OCI-LY3 (cell line): ENCODE measurements at regions not wholly inside any gene's neighbourhood (a gene's known extent, or its start where the extent isn't known, plus 50 kb on each side); places are given as distances from the start of the nearest gene placed in this dataset.
"Not testable (repeated sequence)": the region's sequence is repeated elsewhere in the genome, so short reads cannot be mapped to it uniquely, and the experiment has no call there.

ENCODE experiments used
- H2AFZ ChIP-seq: fragments of 200-600, 300-600 bp; shearing (Covaris generic); 2 replicates; pipeline ENCODE4 v1.6.0; 2014; ENCODE audit warnings: antibody characterized with exemption, low read depth, low read length
- H3K27ac ChIP-seq: fragments of 200-600, 300-600 bp; sonication (generic); 2 replicates; pipeline ENCODE4 v1.5.1; 2014; ENCODE audit warnings: mild to moderate bottlenecking, low read length, moderate library complexity, mixed read lengths
- H3K27me3 ChIP-seq: fragments of 200-600, 300-600 bp; sonication (generic); 2 replicates; pipeline ENCODE4 v1.6.1; 2014; ENCODE audit warnings: low read depth, low read length, mixed read lengths
- H3K36me3 ChIP-seq: fragments of 200-600, 300-600 bp; sonication (generic); replicated peaks from 2 replicates; pipeline ENCODE3; 2014; ENCODE audit warnings: low read depth, low read length, mixed read lengths
- H3K4me1 ChIP-seq: fragments of 300-600, 200-600 bp; sonication (generic); 2 replicates; pipeline ENCODE4 v1.6.1; 2014; ENCODE audit warnings: low read length, mixed read lengths
- H3K4me2 ChIP-seq: fragments of 200-600, 300-600 bp; sonication (generic); 2 replicates; pipeline ENCODE4 v1.6.1; 2014; ENCODE audit warnings: low read length, mixed read lengths
- H3K4me3 ChIP-seq: fragments of 300-600, 200-600 bp; sonication (generic); 2 replicates; pipeline ENCODE4 v1.5.1; 2014; ENCODE audit warnings: antibody characterized with exemption, mild to moderate bottlenecking, low read length, moderate library complexity
- H3K79me2 ChIP-seq: fragments of 300-600, 200-600 bp; shearing (Covaris generic); 2 replicates; pipeline ENCODE4 v1.6.1; 2014; ENCODE audit warnings: mild to moderate bottlenecking, low read length, mixed read lengths
- H3K9ac ChIP-seq: fragments of 300-600, 200-600 bp; shearing (Covaris generic); 2 replicates; pipeline ENCODE4 v1.6.0; 2014; ENCODE audit warnings: mild to moderate bottlenecking, low read length, moderate library complexity
- H3K9me3 ChIP-seq: fragments of 200-600, 300-600 bp; shearing (Covaris generic); 2 replicates; pipeline ENCODE4 v1.6.1; 2014; ENCODE audit warnings: low read length, mixed read lengths; ENCODE audit not compliant: insufficient read depth
- H4K20me1 ChIP-seq: fragments of 200-600, 300-600 bp; sonication (generic); 2 replicates; pipeline ENCODE4 v1.6.1; 2016; ENCODE audit warnings: low read length, mixed read lengths; ENCODE audit not compliant: insufficient read depth
- EZH2phosphoT487 ChIP-seq: fragments of 200-600 bp; shearing (Covaris generic); IDR thresholded peaks from 2 replicates; pipeline ENCODE4 v1.6.1; 2018; ENCODE audit warnings: antibody characterized with exemption, mixed run types, low read depth
- TF ChIP-seq, protein P1 (sequence below): fragments of 200-600, 300-600 bp; sonication (generic); IDR thresholded peaks from 2 replicates; pipeline ENCODE4 v1.5.1; 2014; ENCODE audit warnings: antibody characterized with exemption, low read length, low read depth

DNA sequence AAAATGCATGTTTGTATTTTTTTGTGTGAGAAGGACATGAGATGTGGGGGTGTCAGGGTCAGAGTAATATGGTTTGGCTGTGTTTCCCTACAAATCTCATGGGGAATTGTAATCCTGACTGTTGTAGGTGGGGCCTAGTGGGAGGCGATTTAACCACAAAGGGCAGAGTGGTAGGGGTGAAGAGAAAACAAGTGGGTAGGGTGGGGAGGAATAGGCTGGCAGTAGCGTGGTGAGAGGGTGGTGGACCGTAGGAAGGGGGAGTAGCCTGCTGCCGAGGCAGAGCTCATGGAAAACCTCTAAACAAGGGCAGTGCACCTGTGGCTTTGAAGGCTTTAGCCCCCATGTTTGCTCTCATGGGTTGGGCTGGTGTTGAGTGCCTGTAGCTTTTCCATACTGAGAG, 152.8 kb upstream of the ZNF519 start:
- no peak overlapping the region for H3K9ac ChIP-seq
- H3K9me3 ChIP-seq: no peaks in the 10 kb centered on the region
- H2AFZ ChIP-seq: no peak overlapping the region
- no peak overlapping the region for H3K4me3 ChIP-seq
- H3K4me2 ChIP-seq: no peak overlapping the region
- H4K20me1 ChIP-seq: no peaks in the 10 kb centered on the region
- no peaks in the 10 kb centered on the region for H3K79me2 ChIP-seq
- H3K4me1 ChIP-seq: no peaks in the 10 kb centered on the region
- TF ChIP-seq, protein P1, sequence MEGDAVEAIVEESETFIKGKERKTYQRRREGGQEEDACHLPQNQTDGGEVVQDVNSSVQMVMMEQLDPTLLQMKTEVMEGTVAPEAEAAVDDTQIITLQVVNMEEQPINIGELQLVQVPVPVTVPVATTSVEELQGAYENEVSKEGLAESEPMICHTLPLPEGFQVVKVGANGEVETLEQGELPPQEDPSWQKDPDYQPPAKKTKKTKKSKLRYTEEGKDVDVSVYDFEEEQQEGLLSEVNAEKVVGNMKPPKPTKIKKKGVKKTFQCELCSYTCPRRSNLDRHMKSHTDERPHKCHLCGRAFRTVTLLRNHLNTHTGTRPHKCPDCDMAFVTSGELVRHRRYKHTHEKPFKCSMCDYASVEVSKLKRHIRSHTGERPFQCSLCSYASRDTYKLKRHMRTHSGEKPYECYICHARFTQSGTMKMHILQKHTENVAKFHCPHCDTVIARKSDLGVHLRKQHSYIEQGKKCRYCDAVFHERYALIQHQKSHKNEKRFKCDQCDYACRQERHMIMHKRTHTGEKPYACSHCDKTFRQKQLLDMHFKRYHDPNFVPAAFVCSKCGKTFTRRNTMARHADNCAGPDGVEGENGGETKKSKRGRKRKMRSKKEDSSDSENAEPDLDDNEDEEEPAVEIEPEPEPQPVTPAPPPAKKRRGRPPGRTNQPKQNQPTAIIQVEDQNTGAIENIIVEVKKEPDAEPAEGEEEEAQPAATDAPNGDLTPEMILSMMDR: no peak
- no peak for TF ChIP-seq EZH2phosphoT487
- no peak overlapping the region for H3K27ac ChIP-seq
- H3K36me3 ChIP-seq: no peaks in the 10 kb centered on the region
- H3K27me3 ChIP-seq: no peaks in the 10 kb centered on the region

DNA sequence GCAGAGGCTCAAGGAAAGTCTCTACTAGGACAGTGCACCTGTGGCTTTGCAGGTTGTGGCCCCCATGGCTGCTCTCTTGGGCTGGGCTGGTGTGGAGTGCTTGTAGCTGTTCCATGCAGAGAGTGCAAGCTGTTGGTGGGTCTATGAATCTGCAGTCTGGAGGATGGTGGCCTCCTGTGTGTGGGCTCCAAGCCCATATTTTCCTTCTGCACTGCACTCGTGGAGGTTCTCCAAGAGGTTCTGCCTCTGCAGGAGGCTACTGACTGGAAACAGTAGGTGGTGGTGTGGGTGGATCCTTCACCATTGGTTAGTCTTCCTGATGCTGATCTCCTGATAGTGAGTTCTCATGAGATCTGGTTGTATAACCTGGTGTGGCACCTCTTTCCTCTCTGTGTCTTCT, 143.2 kb upstream of the ZNF519 start:
- H4K20me1 ChIP-seq, H3K4me1 ChIP-seq, H3K36me3 ChIP-seq, H3K9ac ChIP-seq, H3K27me3 ChIP-seq, H3K4me3 ChIP-seq, H2AFZ ChIP-seq, H3K27ac ChIP-seq, H3K79me2 ChIP-seq, H3K9me3 ChIP-seq, H3K4me2 ChIP-seq: not testable (repeated sequence)

DNA sequence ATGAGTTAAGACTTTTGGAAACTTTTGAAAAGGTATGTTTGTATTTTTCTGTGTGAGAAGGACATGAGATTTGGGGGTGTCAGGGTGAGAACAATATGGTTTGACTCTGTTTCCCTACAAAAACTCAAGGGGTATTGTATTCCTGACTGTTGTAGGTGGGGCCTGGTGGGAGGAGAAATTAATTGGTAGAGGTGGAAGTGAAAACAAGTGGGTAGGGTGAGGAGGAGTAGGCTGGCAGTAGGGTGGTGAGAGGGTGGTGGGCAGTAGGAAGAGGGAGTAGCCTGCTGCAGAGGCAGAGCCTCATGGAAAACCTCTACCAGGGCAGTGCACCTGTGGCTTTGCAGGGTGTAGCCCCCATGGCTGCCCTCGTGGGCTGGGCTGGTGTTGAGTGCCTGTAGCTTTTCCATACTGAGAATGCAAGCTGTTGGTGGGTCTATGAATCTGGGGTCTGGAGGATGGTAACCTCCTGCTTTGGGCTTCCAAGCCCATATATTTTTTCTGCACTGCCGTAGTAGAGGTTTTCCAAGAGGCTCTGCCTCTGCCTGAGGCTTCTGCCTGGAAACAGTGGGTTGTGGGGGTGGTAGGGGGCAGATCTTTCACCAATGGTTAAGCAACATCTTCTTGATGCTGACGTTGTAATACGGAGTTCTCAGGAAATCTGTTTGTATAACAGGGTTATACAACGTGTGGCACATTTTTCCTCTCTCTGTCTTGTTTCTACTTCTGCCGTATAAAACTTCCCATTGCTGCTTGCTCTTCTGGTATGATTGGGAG, 133.6 kb upstream of the ZNF519 start:
- H3K79me2 ChIP-seq, H3K27me3 ChIP-seq, H3K9me3 ChIP-seq, H3K36me3 ChIP-seq, H3K4me2 ChIP-seq, H3K4me3 ChIP-seq, H2AFZ ChIP-seq, H3K9ac ChIP-seq, H3K27ac ChIP-seq, H4K20me1 ChIP-seq, H3K4me1 ChIP-seq: not testable (repeated sequence)

DNA sequence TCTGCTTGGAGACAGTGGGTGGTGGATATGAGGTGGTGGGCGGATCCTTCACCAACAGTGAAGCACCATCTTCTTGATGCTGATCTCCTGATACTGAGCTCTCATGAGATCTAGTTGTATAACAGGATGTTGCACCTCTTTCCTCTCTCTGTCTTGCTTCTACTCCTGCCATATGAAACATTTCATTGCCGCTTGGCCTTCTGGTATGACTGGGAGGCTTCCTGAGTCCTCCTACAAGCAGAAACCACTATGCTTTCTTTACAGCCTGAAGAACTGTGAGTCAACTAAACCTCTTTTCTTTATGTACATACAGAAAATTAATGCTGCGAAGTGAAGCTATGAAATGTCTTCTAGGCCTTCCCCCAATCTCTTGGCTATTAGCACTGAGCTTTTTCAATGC, 130.6 kb upstream of the ZNF519 start:
- not testable (repeated sequence) for H3K4me1 ChIP-seq, H2AFZ ChIP-seq, H3K9me3 ChIP-seq, H3K4me2 ChIP-seq, H3K27me3 ChIP-seq, H3K79me2 ChIP-seq, H3K4me3 ChIP-seq, H3K9ac ChIP-seq, H4K20me1 ChIP-seq, H3K36me3 ChIP-seq, H3K27ac ChIP-seq

DNA sequence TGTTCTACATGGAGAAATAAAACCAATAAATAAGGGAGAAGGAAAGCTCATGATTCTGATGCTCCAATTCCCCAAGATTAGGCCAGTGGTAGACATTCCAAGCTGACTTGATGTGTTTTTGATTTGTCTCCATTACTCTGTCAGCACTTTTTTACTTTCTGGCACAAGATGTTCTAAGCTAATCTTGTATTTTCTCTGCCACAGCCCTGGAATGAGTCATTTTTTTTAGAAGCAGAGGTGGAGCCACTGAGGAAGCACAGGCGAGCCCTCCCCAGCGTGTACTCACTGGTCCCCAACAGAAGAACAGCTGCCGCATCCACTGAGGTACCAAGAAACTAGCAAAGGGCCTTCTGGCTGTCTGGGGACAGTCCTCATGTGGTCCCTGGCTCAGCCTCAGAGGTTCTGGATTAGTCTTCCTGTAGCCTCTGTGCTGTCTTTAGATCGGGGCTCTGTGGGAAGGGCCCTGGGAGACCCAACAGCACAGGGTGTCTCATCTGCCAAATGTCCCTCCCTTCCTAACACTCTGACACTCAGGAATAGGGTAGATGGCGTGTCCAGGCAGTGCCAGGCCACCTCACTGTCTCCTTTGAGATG, 117.9 kb upstream of the ZNF519 start:
- H3K36me3 ChIP-seq, H3K9ac ChIP-seq, H3K4me1 ChIP-seq, H2AFZ ChIP-seq, H4K20me1 ChIP-seq, H3K27me3 ChIP-seq, H3K9me3 ChIP-seq, H3K4me3 ChIP-seq, H3K27ac ChIP-seq, H3K79me2 ChIP-seq, H3K4me2 ChIP-seq: not testable (repeated sequence)

DNA sequence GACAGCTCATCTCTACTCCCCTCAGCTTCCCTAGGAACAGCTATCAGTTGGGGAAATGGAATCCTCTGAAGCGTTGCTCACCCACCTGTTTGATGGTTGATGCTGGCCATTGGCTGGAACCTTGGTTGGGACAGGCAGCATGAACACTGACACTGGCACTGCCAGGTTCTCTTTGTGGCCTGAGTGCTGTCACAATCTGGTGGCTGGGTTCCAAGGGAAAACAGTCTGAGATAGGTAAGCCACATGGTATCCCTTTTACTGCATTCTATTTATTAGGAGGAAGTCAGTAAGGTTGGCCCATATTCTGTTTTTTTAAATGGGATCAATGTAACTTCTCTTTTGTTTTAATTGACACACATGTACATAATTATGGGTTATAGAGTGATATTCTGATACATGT, 107.0 kb upstream of the ZNF519 start:
- H3K4me3 ChIP-seq, H3K9ac ChIP-seq, H3K27me3 ChIP-seq, H3K36me3 ChIP-seq, H2AFZ ChIP-seq, H3K4me2 ChIP-seq, H3K4me1 ChIP-seq, H4K20me1 ChIP-seq, H3K27ac ChIP-seq, H3K79me2 ChIP-seq, H3K9me3 ChIP-seq: not testable (repeated sequence)

DNA sequence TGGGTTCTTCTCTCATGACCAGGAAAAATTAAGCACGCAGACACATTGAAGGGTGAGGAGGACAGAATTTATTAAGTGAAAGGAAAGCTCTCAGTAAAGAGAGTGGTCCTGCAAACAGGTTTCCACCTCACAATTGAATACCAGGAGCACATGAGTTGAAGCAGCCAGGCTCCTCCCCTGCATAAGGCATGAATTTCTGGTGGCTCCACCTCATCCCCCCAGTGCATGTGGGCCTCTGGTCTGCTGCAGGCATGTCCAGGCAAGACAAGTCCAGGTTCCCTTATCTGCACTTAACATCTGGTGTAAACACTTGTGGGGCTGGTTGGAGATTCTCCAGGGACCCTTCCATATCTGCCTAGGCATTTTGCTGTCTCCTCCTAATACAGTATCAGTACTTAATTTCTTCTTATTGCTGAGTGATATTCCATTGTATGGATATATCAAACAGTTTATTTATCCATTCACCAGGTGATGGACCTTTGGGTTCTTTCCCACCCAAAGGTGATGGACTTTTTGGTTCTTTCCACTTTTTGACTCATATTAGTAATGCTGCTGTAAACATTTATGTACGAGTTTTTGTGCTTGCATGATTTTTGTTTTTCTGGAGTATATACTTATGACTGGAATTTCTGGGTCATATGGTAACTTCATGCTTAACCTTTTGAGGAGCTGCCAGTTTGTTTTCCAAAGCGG, 104.3 kb upstream of the ZNF519 start:
- not testable (repeated sequence) for H4K20me1 ChIP-seq, H3K9ac ChIP-seq, H3K9me3 ChIP-seq, H3K27ac ChIP-seq, H3K36me3 ChIP-seq, H3K27me3 ChIP-seq, H3K4me2 ChIP-seq, H3K79me2 ChIP-seq, H3K4me1 ChIP-seq, H2AFZ ChIP-seq, H3K4me3 ChIP-seq

DNA sequence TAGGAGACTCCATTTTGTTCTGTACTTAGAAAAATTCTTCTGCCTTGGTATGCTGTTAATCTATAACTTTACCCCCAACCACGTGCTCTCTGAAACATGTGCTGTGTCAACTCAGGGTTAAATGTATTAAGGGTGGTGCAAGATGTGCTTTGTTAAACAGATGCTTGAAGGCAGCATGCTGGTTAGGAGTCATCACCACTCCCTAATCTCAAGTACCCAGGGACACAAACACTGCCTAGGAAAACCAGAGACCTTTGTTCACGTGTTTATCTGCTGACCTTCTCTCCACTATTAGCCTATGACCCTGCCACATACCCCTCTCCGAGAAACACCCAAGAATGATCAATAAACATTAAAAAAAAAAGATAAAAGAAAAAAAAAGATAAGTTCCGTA, 93.0 kb upstream of the ZNF519 start:
- H3K36me3 ChIP-seq, H3K9ac ChIP-seq, H3K79me2 ChIP-seq, H3K4me2 ChIP-seq, H3K27ac ChIP-seq, H2AFZ ChIP-seq, H3K27me3 ChIP-seq, H3K4me3 ChIP-seq, H3K9me3 ChIP-seq, H4K20me1 ChIP-seq, H3K4me1 ChIP-seq: not testable (repeated sequence)
